AG04450 (cell line): ENCODE measurements at regions not wholly inside any gene's neighbourhood (a gene's known extent, or its start where the extent isn't known, plus 50 kb on each side); places are given as distances from the start of the nearest gene placed in this dataset.

Experiments
- CTCF ChIA-PET: fragments of 300-600, 350-600 bp; formaldehyde crosslinking; extraction: SDS; loops from one replicate; lab custom pipeline; 2022; ENCODE audit warnings: antibody characterized with exemption, inconsistent platforms; lab: Charles Lee
- POLR2A ChIA-PET: fragments of 350-600 bp; formaldehyde crosslinking; extraction: SDS; loops from one replicate; lab custom pipeline; 2021; ENCODE audit warnings: antibody characterized with exemption, inconsistent platforms; lab: Yijun Ruan, JAX
- DNase-seq: peaks from one replicate; pipeline ENCODE4 v3.0.0-alpha.2; 2011; ENCODE audit warnings: low read depth, low spot score
- H3K27ac ChIP-seq: one replicate; pipeline ENCODE4 v1.5.1; 2012; ENCODE audit warnings: low read depth, low read length, control low read depth
- H3K27me3 ChIP-seq: one replicate; pipeline ENCODE4 v1.6.0; 2012; ENCODE audit warnings: low read length; ENCODE audit not compliant: control insufficient read depth, insufficient read depth
- H3K4me3 ChIP-seq: 2 replicates; pipeline ENCODE4 v1.5.1; 2011; ENCODE audit warnings: mild to moderate bottlenecking, low read depth, low read length, control low read depth
- H3K9me3 ChIP-seq: 2 replicates; pipeline ENCODE4 v1.5.1; 2012; ENCODE audit warnings: low read length; ENCODE audit not compliant: control insufficient read depth, insufficient read depth
- TF ChIP-seq, protein P1 (sequence below): IDR thresholded peaks from 2 replicates; pipeline ENCODE4 v1.5.1; 2011; ENCODE audit warnings: low read depth, low read length, control low read depth, inconsistent platforms

DNA sequence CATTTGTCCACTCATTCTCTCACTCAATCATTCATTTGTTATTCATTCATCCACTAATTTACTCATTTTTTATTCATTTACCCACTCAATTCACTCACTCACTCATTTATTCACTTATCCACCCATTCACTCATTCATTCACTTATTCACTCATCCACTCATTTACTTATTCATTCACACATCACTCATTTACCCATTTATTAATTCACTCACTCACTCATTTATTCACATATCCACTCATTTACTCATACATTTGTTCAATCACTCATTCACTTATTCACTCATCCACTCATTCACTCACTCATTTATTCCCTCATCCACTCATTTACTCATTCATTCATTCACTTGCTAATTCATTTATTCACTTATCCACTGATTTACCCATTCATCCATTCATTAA, 129.1 kb downstream of the TTLL2 start:
- TF ChIP-seq, protein P1, sequence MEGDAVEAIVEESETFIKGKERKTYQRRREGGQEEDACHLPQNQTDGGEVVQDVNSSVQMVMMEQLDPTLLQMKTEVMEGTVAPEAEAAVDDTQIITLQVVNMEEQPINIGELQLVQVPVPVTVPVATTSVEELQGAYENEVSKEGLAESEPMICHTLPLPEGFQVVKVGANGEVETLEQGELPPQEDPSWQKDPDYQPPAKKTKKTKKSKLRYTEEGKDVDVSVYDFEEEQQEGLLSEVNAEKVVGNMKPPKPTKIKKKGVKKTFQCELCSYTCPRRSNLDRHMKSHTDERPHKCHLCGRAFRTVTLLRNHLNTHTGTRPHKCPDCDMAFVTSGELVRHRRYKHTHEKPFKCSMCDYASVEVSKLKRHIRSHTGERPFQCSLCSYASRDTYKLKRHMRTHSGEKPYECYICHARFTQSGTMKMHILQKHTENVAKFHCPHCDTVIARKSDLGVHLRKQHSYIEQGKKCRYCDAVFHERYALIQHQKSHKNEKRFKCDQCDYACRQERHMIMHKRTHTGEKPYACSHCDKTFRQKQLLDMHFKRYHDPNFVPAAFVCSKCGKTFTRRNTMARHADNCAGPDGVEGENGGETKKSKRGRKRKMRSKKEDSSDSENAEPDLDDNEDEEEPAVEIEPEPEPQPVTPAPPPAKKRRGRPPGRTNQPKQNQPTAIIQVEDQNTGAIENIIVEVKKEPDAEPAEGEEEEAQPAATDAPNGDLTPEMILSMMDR, result no peak
- CTCF ChIA-PET, result no interaction called here
- POLR2A ChIA-PET, result no interaction called here
- peaks cover 35% of the 10 kb centered on the region for H3K9me3 ChIP-seq
- no peak overlapping the region for H3K4me3 ChIP-seq
- no peaks in the 10 kb centered on the region for H3K27me3 ChIP-seq
- no peak overlapping the region for H3K27ac ChIP-seq
- no peak for DNase-seq

DNA sequence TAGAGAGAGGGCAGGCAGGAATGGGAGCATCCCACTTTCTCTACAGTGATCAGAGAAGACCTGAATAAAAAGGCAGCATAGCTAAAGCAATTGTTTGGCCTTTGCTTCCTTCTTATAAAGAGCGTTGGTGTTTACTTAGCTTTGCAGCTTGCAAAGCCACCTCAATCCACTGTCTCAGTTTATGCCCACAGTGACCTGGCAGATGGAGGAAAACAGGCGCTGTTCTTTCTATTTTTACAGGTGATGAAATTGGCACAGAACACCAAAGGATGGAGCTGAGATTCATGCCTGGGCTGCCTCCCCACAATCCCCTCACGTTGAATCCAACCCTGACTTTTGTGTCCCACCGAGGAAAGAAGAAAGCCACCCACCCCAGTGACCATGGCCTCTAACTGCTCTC, 130.5 kb downstream of the TTLL2 start:
- POLR2A ChIA-PET, result no interaction called here
- CTCF ChIA-PET, result no interaction called here
- H3K27me3 ChIP-seq, result no peaks in the 10 kb centered on the region
- H3K9me3 ChIP-seq, result peaks cover 35% of the 10 kb centered on the region
- no peak overlapping the region for H3K27ac ChIP-seq
- TF ChIP-seq, protein P1, result no peak
- DNase-seq, result no peak
- H3K4me3 ChIP-seq, result no peak overlapping the region

DNA sequence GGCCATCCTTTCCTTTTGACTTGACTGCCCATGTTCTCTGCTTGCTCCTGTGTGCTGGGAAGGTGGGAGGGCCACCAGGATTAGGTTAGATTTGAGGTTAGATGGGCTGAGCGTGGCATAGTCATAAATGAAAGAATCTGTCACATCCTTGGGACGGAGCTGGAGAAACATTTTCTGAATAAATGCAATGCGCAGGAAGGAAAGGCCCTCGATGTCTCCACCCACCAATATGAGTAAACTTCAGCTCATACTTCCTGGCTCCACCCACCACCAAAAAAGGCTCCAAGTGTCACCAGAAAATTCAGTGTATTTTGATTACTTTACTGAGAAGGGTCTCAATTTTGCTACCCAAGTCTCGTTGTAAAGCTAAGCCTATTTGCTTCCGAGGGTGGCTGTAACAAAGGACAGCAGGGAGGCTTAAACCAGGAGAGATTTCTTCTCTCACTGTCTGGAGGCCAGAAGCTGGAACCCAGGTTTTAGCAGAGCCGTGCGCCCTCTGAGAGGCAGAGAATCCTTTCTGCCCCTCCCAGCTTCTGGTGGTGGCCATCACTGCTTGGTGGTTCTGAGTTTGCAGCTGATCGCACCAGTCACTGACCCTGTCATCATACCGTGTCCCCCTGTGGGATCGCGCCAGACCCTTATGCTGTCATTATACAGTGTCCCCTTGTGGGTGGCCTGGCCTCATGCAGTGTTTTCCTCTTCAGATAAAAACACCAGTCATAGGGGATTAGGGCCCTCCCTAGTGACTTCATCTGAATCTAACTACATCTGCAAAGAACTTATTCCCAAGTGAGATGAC, 137.8 kb downstream of the TTLL2 start:
- TF ChIP-seq, protein P1, result no peak
- DNase-seq, result no peak
- peaks cover 37% of the 10 kb centered on the region for H3K9me3 ChIP-seq
- POLR2A ChIA-PET, result no interaction called here
- CTCF ChIA-PET, result no interaction called here
- H3K27ac ChIP-seq, result no peak overlapping the region
- no peak overlapping the region for H3K4me3 ChIP-seq
- H3K27me3 ChIP-seq, result no peaks in the 10 kb centered on the region

DNA sequence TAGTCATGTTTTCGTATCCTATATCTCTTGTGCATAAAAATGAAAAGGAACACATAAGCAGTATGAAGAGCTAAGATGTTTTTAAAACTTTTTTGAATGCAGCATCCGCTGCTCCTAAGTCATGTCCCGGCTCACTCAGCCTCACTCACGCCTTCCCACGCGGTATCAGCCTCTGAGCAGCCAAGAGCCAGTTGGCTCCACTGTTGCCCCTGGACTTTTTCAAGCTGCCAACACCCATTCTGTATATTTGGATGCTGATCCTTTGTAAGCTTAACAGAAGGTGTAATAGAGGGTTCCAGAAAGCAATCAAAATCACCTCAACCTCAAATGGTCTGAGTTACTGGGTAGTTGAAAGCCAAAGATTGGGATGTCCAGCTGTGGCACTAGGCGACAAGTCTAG, 139.3 kb downstream of the TTLL2 start:
- TF ChIP-seq, protein P1, result no peak
- CTCF ChIA-PET, result no interaction called here
- no peak overlapping the region for H3K4me3 ChIP-seq
- no peaks in the 10 kb centered on the region for H3K27me3 ChIP-seq
- POLR2A ChIA-PET, result no interaction called here
- no peak for DNase-seq
- H3K9me3 ChIP-seq, result peaks cover 47% of the 10 kb centered on the region
- H3K27ac ChIP-seq, result no peak overlapping the region

DNA sequence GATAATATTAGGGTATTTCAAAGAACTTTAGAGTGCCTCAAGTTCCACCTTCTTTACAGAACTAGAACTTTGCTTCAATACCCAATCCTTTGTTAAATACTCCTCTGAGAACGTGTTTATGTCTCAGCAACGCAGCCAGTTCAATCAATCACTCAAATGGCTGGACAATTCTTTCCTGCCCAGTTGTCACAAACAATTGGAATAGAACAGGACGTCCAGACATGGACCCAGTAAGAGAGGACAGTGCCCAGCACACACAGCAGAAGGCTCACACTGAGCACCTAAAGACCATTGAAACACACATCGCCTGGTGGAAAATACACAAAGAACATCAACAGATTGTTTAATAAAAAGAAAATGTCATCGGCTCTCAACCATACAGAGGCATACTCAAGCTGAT, 140.6 kb downstream of the TTLL2 start:
- H3K9me3 ChIP-seq, result peaks cover 53% of the 10 kb centered on the region
- DNase-seq, result no peak
- POLR2A ChIA-PET, result no interaction called here
- CTCF ChIA-PET, result no interaction called here
- H3K27me3 ChIP-seq, result no peaks in the 10 kb centered on the region
- no peak overlapping the region for H3K4me3 ChIP-seq
- H3K27ac ChIP-seq, result no peak overlapping the region
- TF ChIP-seq, protein P1, result no peak
